ENCODE measurements at regions not wholly inside any gene's neighbourhood (a gene's known extent, or its start where the extent isn't known, plus 50 kb on each side); places are given as distances from the start of the nearest gene placed in this dataset.

GRCh38 chr4:116870686-116871085 lies 214.7 kb downstream of the TRAM1L1 start:
- no peak for DNase-seq

- DNase-seq, result no peak
These were observed 219.3 kb downstream of the TRAM1L1 start for GRCh38 chr4:116866106-116866505.

- no peak for DNase-seq
These were observed 222.8 kb downstream of the TRAM1L1 start for GRCh38 chr4:116862592-116862991.

- no peak for DNase-seq
These were observed 224.5 kb downstream of the TRAM1L1 start for GRCh38 chr4:116860891-116861290.

GRCh38 chr4:116849620-116850019 lies 235.8 kb downstream of the TRAM1L1 start:
- DNase-seq, result no peak

GRCh38 chr4:116847616-116848015 lies 237.8 kb downstream of the TRAM1L1 start:
- DNase-seq, result no peak

- DNase-seq, result no peak
These were observed 245.6 kb downstream of the TRAM1L1 start for GRCh38 chr4:116839826-116840225.

GRCh38 chr4:116838609-116839008 lies 246.8 kb downstream of the TRAM1L1 start:
- no peak for DNase-seq

GRCh38 chr4:116829187-116829586 lies 256.2 kb downstream of the TRAM1L1 start:
- no peak for DNase-seq

GRCh38 chr4:116824172-116824571 lies 261.2 kb downstream of the TRAM1L1 start:
- DNase-seq, result no peak

- no peak for DNase-seq
These were observed 273.6 kb downstream of the TRAM1L1 start for GRCh38 chr4:116811730-116812129.

- DNase-seq, result no peak
These were observed 289.4 kb downstream of the TRAM1L1 start for GRCh38 chr4:116796022-116796421.

- no peak for DNase-seq
These were observed 296.7 kb downstream of the TRAM1L1 start for GRCh38 chr4:116788723-116789122.

GRCh38 chr4:116755051-116755450 lies 330.3 kb downstream of the TRAM1L1 start:
- DNase-seq, result no peak

- DNase-seq, result no peak
These were observed 333.3 kb downstream of the TRAM1L1 start for GRCh38 chr4:116752027-116752426.

GRCh38 chr4:116736756-116737155 lies 348.6 kb downstream of the TRAM1L1 start:
- DNase-seq, result no peak

- no peak for DNase-seq
These were observed 351.2 kb downstream of the TRAM1L1 start for GRCh38 chr4:116734178-116734577.

GRCh38 chr4:116733370-116733769 lies 352.0 kb downstream of the TRAM1L1 start:
- peak; percentile 82 for DNase-seq

- DNase-seq, result no peak
These were observed 358.9 kb downstream of the TRAM1L1 start for GRCh38 chr4:116726523-116726922.

GRCh38 chr4:116724249-116724648 lies 361.1 kb downstream of the TRAM1L1 start:
- no peak for DNase-seq

- no peak for DNase-seq
These were observed 379.9 kb downstream of the TRAM1L1 start for GRCh38 chr4:116705466-116705865.

GRCh38 chr4:116702949-116703348 lies 382.4 kb downstream of the TRAM1L1 start:
- peak; percentile 14 for DNase-seq

GRCh38 chr4:116688536-116688935 lies 396.8 kb downstream of the TRAM1L1 start:
- DNase-seq, result no peak

- peak; percentile 3 for DNase-seq
These were observed 417.2 kb downstream of the TRAM1L1 start for GRCh38 chr4:116668190-116668589.

GRCh38 chr4:116665716-116666115 lies 419.7 kb downstream of the TRAM1L1 start:
- no peak for DNase-seq

GRCh38 chr4:116664198-116664597 lies 421.2 kb downstream of the TRAM1L1 start:
- DNase-seq, result no peak

All from hematopoietic multipotent progenitor cell treated with erythropoietin and hydrocortisone succinate and interleukin-3 and kit ligand, for 6 days (in vitro differentiated cells).